ENCODE measurements at regions not wholly inside any gene's neighbourhood (a gene's known extent, or its start where the extent isn't known, plus 50 kb on each side); places are given as distances from the start of the nearest gene placed in this dataset.

- Histone ChIP-seq H3K9me3 (ENCODE audit: control insufficient read depth, low read length) (no peaks in the 10 kb centered on the region), H3K4me2 (ENCODE audit: low read length) (no peak overlapping the region), H3K27ac (no peak overlapping the region), H2AFZ (no peak overlapping the region), H3K4me3 (ENCODE audit: low read depth, low read length) (no peak overlapping the region), H3K36me3 (ENCODE audit: control insufficient read depth, insufficient read depth, low read length) (no peaks in the 10 kb centered on the region), H3K4me1 (no peaks in the 10 kb centered on the region), H3K9ac (no peak overlapping the region), H3K79me2 (no peaks in the 10 kb centered on the region), H3K27me3 (ENCODE audit: control insufficient read depth, insufficient read depth, low read length) (no peaks in the 10 kb centered on the region)
- TF ChIP-seq CTCF (IDR thresholded peaks at IDR 0.05), result no peak
These were observed 437.9 kb downstream of the DAD1 start for GRCh38 chr14:22151121-22151520.

GRCh38 chr14:22149058-22149457 is 440.0 kb downstream of the DAD1 start:
- H3K27me3 ChIP-seq (ENCODE audit: control insufficient read depth, insufficient read depth, low read length), result no peaks in the 10 kb centered on the region
- H3K4me2 ChIP-seq (ENCODE audit: low read length), result no peak overlapping the region
- H3K79me2 ChIP-seq, result no peaks in the 10 kb centered on the region
- H3K4me3 ChIP-seq (ENCODE audit: low read depth, low read length), result no peak overlapping the region
- TF ChIP-seq CTCF (IDR thresholded peaks at IDR 0.05), result no peak
- no peaks in the 10 kb centered on the region for H3K9me3 ChIP-seq (ENCODE audit: control insufficient read depth, low read length)
- no peak overlapping the region for H3K9ac ChIP-seq
- H3K27ac ChIP-seq, result no peak overlapping the region
- no peaks in the 10 kb centered on the region for H3K4me1 ChIP-seq
- no peaks in the 10 kb centered on the region for H3K36me3 ChIP-seq (ENCODE audit: control insufficient read depth, insufficient read depth, low read length)
- H2AFZ ChIP-seq, result no peak overlapping the region

- Histone ChIP-seq H3K9me3 (ENCODE audit: control insufficient read depth, low read length) (no peaks in the 10 kb centered on the region), H3K4me3 (ENCODE audit: low read depth, low read length) (no peak overlapping the region), H3K9ac (no peak overlapping the region), H3K4me1 (no peaks in the 10 kb centered on the region), H3K27ac (no peak overlapping the region), H3K79me2 (no peaks in the 10 kb centered on the region), H3K4me2 (ENCODE audit: low read length) (no peak overlapping the region), H2AFZ (no peak overlapping the region), H3K27me3 (ENCODE audit: control insufficient read depth, insufficient read depth, low read length) (no peaks in the 10 kb centered on the region), H3K36me3 (ENCODE audit: control insufficient read depth, insufficient read depth, low read length) (no peaks in the 10 kb centered on the region)
- TF ChIP-seq CTCF (IDR thresholded peaks at IDR 0.05), result no peak
These were observed 441.3 kb downstream of the DAD1 start for GRCh38 chr14:22147716-22148115.

- H3K4me1 ChIP-seq, result no peaks in the 10 kb centered on the region
- no peaks in the 10 kb centered on the region for H3K79me2 ChIP-seq
- no peaks in the 10 kb centered on the region for H3K36me3 ChIP-seq (ENCODE audit: control insufficient read depth, insufficient read depth, low read length)
- no peaks in the 10 kb centered on the region for H3K27me3 ChIP-seq (ENCODE audit: control insufficient read depth, insufficient read depth, low read length)
- no peak overlapping the region for H3K4me2 ChIP-seq (ENCODE audit: low read length)
- TF ChIP-seq CTCF (IDR thresholded peaks at IDR 0.05), result no peak
- H3K9me3 ChIP-seq (ENCODE audit: control insufficient read depth, low read length), result no peaks in the 10 kb centered on the region
- no peak overlapping the region for H3K4me3 ChIP-seq (ENCODE audit: low read depth, low read length)
- H2AFZ ChIP-seq, result no peak overlapping the region
- H3K9ac ChIP-seq, result no peak overlapping the region
- H3K27ac ChIP-seq, result no peak overlapping the region
These were observed 445.7 kb downstream of the DAD1 start for GRCh38 chr14:22143363-22143762.

- Histone ChIP-seq H3K9ac (no peak overlapping the region), H2AFZ (no peak overlapping the region)
- no peak for TF ChIP-seq CTCF (IDR thresholded peaks at IDR 0.05)
These were observed 448.4 kb downstream of the DAD1 start for GRCh38 chr14:22140633-22141032.

More at GRCh38 chr14:22140633-22141032, 448.4 kb downstream of the DAD1 start:
- Histone ChIP-seq H3K27ac (no peak overlapping the region), H3K4me1 (no peaks in the 10 kb centered on the region), H3K4me2 (ENCODE audit: low read length) (no peak overlapping the region), H3K4me3 (ENCODE audit: low read depth, low read length) (no peak overlapping the region), H3K36me3 (ENCODE audit: control insufficient read depth, insufficient read depth, low read length) (no peaks in the 10 kb centered on the region), H3K79me2 (no peaks in the 10 kb centered on the region), H3K27me3 (ENCODE audit: control insufficient read depth, insufficient read depth, low read length) (no peaks in the 10 kb centered on the region), H3K9me3 (ENCODE audit: control insufficient read depth, low read length) (no peaks in the 10 kb centered on the region)
